Transverse colon (tissue), 4 donors: ENCODE measurements at regions not wholly inside any gene's neighbourhood (a gene's known extent, or its start where the extent isn't known, plus 50 kb on each side); places are given as distances from the start of the nearest gene placed in this dataset.

Source experiments
- EP300 ChIP-seq: sonication (generic); formaldehyde crosslinking; IDR thresholded peaks from one replicate; pipeline ENCODE4 v1.6.1; 2017; ENCODE audit warnings: antibody characterized with exemption, low read depth
- POLR2A ChIP-seq: fragments of 450-650 bp; IDR thresholded peaks from one replicate; pipeline ENCODE4 v1.6.1; 2016; ENCODE audit warnings: antibody characterized with exemption, mild to moderate bottlenecking, moderate library complexity
- POLR2AphosphoS5 ChIP-seq, 3 donors: sonication (generic); formaldehyde crosslinking; IDR thresholded peaks; one replicate each; pipeline ENCODE4 v1.6.1; 2016; ENCODE audit warnings: antibody characterized with exemption in 3 of 3
- TF ChIP-seq, protein P1 (sequence below), 5 experiments: fragments of 200-600 bp in 3 of 5; fragments of 450-650 bp in 2 of 5; sonication (generic) in 3 of 5; IDR thresholded peaks; 1 replicate in 2 of 5; 2 replicates in 3 of 5; pipeline ENCODE4 v1.5.1; 2016 to 2017; ENCODE audit warnings: antibody characterized with exemption in 5 of 5, inconsistent platforms in 3 of 5, mild to moderate bottlenecking in 2 of 5, moderate library complexity in 1 of 5

DNA sequence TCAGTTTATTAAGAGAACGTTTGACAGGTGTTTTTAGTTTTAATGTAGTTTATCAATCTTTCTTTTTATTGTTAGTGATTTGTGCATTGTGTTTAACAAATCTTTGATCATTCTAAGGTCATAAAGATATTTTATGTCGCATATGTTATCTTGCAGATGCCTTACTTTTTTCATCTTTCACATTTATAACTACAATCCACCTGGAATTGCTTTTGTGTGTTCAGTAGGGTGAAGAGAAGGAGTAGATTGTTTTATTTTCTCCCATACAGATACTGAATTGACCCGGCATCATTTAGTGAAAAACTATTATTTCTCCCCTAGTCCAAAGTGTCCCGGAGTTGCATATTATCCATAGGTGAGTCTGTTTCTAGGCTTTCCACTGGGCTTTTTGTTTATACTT, 179.4 kb upstream of the RGMB start:
- TF ChIP-seq, protein P1, sequence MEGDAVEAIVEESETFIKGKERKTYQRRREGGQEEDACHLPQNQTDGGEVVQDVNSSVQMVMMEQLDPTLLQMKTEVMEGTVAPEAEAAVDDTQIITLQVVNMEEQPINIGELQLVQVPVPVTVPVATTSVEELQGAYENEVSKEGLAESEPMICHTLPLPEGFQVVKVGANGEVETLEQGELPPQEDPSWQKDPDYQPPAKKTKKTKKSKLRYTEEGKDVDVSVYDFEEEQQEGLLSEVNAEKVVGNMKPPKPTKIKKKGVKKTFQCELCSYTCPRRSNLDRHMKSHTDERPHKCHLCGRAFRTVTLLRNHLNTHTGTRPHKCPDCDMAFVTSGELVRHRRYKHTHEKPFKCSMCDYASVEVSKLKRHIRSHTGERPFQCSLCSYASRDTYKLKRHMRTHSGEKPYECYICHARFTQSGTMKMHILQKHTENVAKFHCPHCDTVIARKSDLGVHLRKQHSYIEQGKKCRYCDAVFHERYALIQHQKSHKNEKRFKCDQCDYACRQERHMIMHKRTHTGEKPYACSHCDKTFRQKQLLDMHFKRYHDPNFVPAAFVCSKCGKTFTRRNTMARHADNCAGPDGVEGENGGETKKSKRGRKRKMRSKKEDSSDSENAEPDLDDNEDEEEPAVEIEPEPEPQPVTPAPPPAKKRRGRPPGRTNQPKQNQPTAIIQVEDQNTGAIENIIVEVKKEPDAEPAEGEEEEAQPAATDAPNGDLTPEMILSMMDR (IDR thresholded peaks at IDR 0.05) = no peak
- TF ChIP-seq POLR2A = no peak
- no peak for TF ChIP-seq POLR2AphosphoS5 (IDR thresholded peaks at IDR 0.05)
- TF ChIP-seq EP300 = no peak
